ENCODE measurements at regions not wholly inside any gene's neighbourhood (a gene's known extent, or its start where the extent isn't known, plus 50 kb on each side); places are given as distances from the start of the nearest gene placed in this dataset.

DNA sequence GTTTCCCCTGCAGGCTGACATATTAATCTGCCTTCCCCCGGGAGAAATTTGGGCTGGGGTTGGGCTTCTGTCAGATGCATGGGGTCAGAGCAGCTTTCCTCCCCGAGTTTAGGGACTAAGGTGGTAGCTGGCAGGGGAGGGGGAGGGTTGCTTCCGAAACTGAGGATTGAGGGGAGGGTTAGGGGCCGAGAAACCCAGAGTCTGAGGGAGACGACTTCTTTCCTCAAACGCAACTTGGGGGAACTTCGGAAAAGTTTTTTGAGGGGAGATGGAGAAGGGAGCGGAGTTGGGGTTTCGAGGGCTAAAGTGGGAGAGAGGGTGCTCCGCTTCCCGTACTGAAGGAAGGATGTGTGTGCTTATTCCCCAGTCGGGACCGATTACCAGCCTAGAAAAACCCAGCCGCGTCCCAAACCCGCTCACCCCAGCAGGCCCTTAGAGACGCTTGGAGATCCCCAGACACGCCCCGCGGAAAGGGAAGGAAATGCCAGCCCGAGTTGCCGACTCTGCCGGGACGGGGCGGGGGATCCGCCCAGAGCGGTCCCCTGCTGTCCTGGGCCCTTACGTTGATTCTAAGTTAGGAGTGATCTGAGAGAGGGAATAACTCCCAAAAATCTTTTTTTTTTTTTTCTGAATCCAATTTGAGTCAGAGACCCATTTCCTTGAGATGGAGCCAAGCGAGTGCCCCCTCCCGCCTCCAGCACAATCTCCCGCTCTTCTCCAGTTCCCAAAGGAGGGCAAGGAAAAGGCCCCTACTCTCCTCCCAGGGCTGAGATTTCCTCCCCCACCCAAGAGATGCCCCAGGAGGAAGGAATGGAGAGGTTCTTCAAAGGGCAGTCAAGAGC, 61.9 kb downstream of the SMUG1 start:
- TF ChIP-seq EZH2 (IDR thresholded peaks at IDR 0.05; ENCODE audit: insufficient read depth, low read length), result peak; percentile 66
- no peak for TF ChIP-seq CTCF (IDR thresholded peaks at IDR 0.05; ENCODE audit: insufficient read depth, low read depth, low read length)

Data from astrocyte (in vitro differentiated cells and primary cell).